ENCODE measurements at regions not wholly inside any gene's neighbourhood (a gene's known extent, or its start where the extent isn't known, plus 50 kb on each side); places are given as distances from the start of the nearest gene placed in this dataset.

DNA sequence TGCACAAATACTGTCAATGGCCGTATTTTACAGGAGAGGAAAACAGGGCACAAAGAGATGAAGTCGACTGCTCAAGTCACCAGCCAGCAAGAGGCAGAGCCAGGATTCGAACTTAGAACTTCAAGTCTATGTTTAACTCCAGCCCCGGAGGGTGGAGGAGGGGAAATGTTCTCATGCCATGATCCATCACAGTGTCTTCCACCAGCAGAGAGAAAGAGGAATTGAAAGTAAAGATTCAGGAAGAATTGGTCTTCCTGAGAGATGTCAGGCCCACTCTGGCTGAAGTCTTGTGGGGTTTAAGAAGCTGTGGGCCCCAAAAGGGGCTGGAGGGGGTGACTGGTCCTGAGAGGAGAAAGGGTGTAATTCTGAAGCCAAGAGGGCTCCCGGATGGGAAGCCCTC is 260.0 kb downstream of the TNS1 start:
- 36% methylated on average over 5 of the region's 5 CpGs for WGBS (ENCODE audit: insufficient coverage, insufficient replicate concordance, low lambda C conversion rate, missing lambda C conversion rate)
- no peak overlapping the region for H3K27ac ChIP-seq (ENCODE audit: control insufficient read depth, insufficient read depth)
- no peaks in the 10 kb centered on the region for H3K4me1 ChIP-seq (ENCODE audit: control insufficient read depth, insufficient read depth, low read length)
- no peak for ATAC-seq
- no peaks in the 10 kb centered on the region for H4K20me1 ChIP-seq (ENCODE audit: control insufficient read depth, insufficient read depth)
- ChIA-PET RAD21 (ENCODE audit: unreplicated experiment) (no interaction called here), SMC1A (ENCODE audit: uncharacterized antibody, unreplicated experiment) (no interaction called here), POLR2A (no interaction called here), CTCF (no interaction called here)
- no peak overlapping the region for H3K4me2 ChIP-seq (ENCODE audit: control insufficient read depth, insufficient read depth)
- no peak overlapping the region for H3K4me3 ChIP-seq
- TF ChIP-seq SIX5 (IDR thresholded peaks at IDR 0.05; ENCODE audit: low read depth, low read length, severe bottlenecking) (no peak), MEF2B (IDR thresholded peaks at IDR 0.05; ENCODE audit: partially characterized antibody, poor library complexity, severe bottlenecking) (no peak), HDGF (IDR thresholded peaks at IDR 0.05) (no peak), CBX5 (IDR thresholded peaks at IDR 0.05; ENCODE audit: low read depth) (no peak), TARDBP (IDR thresholded peaks at IDR 0.05; ENCODE audit: borderline replicate concordance) (no peak), SP1 (IDR thresholded peaks at IDR 0.05; ENCODE audit: low read depth, low read length) (no peak), TAF1 (IDR thresholded peaks at IDR 0.05; ENCODE audit: borderline replicate concordance, low read depth, low read length) (no peak), TBL1XR1 (IDR thresholded peaks at IDR 0.05; ENCODE audit: low read depth, low read length) (no peak), BCL11A (IDR thresholded peaks at IDR 0.05; ENCODE audit: low read depth, low read length) (no peak)
- TF ChIP-seq, protein P1, sequence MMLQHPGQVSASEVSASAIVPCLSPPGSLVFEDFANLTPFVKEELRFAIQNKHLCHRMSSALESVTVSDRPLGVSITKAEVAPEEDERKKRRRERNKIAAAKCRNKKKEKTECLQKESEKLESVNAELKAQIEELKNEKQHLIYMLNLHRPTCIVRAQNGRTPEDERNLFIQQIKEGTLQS (IDR thresholded peaks at IDR 0.05; ENCODE audit: borderline replicate concordance, extremely low read depth, low read depth, low read length), result no peak
- TF ChIP-seq, protein P2, sequence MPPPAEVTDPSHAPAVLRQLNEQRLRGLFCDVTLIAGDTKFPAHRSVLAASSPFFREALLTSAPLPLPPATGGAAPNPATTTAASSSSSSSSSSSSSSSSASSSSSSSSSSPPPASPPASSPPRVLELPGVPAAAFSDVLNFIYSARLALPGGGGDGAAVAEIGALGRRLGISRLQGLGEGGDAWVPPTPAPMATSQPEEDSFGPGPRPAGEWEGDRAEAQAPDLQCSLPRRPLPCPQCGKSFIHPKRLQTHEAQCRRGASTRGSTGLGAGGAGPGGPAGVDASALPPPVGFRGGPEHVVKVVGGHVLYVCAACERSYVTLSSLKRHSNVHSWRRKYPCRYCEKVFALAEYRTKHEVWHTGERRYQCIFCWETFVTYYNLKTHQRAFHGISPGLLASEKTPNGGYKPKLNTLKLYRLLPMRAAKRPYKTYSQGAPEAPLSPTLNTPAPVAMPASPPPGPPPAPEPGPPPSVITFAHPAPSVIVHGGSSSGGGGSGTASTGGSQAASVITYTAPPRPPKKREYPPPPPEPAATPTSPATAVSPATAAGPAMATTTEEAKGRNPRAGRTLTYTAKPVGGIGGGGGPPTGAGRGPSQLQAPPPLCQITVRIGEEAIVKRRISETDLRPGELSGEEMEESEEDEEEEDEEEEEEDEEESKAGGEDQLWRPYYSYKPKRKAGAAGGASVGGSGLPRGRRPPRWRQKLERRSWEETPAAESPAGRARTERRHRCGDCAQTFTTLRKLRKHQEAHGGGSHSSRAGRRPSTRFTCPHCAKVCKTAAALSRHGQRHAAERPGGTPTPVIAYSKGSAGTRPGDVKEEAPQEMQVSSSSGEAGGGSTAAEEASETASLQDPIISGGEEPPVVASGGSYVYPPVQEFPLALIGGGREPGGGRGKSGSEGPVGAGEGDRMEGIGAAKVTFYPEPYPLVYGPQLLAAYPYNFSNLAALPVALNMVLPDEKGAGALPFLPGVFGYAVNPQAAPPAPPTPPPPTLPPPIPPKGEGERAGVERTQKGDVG (CRISPR knock-in tag; IDR thresholded peaks at IDR 0.05), result no peak
- in situ Hi-C loops (cut with MboI), result no loop called here
- H3K9me3 ChIP-seq (replicated peaks; ENCODE audit: control insufficient read depth, insufficient read depth, low read length), result no peaks in the 10 kb centered on the region
- no peak for FAIRE-seq
- BruUV-seq (replicated peaks), result no TSS peak
- no peaks in the 10 kb centered on the region; a peak in 2 of 4 replicates for H3K27me3 ChIP-seq (replicated peaks in 1 of 2; ENCODE audit: control insufficient read depth in 2 of 2, insufficient read depth in 2 of 2, low read length in 1 of 2)
- no peaks in the 10 kb centered on the region for H3K79me2 ChIP-seq (ENCODE audit: control insufficient read depth, insufficient read depth, low read length)
- H3K36me3 ChIP-seq (ENCODE audit: control insufficient read depth in 2 of 2, insufficient read depth in 2 of 2, low read length in 1 of 2), result no peaks in the 10 kb centered on the region
- DNase-seq (ENCODE audit: low read depth, low spot score), result no peak
- intact Hi-C loops (cut with micrococcal nuclease; ENCODE audit: unreplicated experiment), result no loop called here
- H3K9ac ChIP-seq (ENCODE audit: control insufficient read depth, insufficient read depth, low read length), result no peak overlapping the region
- no peak overlapping the region for H2AFZ ChIP-seq (ENCODE audit: control insufficient read depth, low read depth, low read length)

All from GM12878 (cell line).